ENCODE measurements at regions not wholly inside any gene's neighbourhood (a gene's known extent, or its start where the extent isn't known, plus 50 kb on each side); places are given as distances from the start of the nearest gene placed in this dataset.
"Not testable (repeated sequence)": the region's sequence is repeated elsewhere in the genome, so short reads cannot be mapped to it uniquely, and the experiment has no call there.

DNA sequence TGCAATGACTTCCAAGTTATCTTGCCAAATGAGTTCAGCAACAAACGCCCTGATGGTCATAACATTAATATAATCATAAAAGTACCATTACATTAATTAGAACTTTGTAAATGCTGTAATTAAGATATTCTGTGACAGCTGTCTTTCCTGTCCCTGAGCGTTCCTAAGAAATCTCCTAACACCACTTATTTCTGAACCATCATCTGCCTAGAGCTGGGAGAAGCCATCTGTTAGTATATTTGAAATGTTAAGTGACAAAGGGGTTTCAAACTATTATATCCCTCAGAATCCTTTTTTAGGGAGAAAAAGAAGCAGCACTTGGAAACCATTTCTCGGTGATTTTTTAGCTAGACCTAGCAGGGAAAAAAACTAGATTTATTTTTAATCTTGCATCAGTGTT is 657.5 kb downstream of the FAM181B start:
- no peak for DNase-seq (ENCODE audit: low read depth in 2 of 2, low spot score in 1 of 2)

DNA sequence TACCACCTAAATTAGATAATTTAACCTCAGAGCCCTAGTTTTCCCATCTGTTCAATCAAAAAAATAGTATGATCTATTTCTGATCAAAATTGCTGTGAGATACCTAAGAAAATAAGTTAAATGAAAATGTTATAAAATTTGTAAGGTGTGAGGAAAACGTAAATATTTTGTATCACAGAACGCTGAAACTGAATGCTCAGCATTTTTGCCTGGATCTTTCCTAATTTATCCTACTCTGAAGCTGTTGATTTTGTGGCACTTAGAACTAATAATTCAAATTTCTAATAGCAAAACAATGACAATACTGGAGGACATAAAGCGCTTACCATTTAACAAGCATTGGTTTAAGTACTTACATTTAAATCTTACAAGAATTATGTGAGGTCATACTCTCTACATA is 674.2 kb downstream of the FAM181B start:
- DNase-seq (ENCODE audit: low read depth in 2 of 2, low spot score in 1 of 2) = no peak

DNA sequence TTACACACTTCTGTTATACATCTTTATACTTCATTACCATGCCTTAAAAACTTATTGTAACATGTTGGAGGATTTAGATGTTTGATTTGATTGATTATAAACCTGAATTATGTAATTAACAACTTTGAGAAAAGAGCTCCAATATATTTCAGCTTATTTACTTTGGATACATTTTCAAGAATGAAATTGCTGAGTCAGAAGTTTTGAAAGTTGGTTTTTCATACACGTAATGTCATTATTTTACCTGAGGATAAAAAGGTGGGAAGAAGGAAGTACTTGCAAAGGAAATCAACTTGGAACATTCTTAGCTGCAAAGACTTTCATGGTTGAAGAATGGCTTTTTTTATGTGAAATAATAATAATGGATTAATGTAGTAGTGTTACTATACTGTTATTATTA is 677.2 kb downstream of the FAM181B start:
- DNase-seq (ENCODE audit: low read depth in 2 of 2, low spot score in 1 of 2) = no peak

DNA sequence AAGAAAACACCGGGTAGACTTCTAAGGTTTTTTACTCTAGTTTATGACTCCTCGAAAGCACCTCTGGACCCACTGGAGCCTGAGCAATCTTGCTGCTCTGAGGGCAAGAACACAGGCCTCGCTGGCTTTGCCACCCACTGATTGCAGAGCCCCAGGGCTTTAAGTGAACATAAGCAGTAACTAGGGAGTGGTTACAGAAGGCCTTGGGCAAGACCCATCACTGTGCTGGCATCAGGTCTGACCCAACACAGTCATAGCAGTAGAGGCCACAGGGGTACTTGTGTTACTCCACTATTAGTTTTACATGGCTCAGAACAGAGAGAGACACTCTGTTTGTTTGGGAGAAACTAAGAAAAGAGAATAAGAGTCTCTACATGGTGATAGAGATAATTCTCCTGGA is 684.5 kb downstream of the FAM181B start:
- DNase-seq (ENCODE audit: low read depth in 2 of 2, low spot score in 1 of 2) = no peak

DNA sequence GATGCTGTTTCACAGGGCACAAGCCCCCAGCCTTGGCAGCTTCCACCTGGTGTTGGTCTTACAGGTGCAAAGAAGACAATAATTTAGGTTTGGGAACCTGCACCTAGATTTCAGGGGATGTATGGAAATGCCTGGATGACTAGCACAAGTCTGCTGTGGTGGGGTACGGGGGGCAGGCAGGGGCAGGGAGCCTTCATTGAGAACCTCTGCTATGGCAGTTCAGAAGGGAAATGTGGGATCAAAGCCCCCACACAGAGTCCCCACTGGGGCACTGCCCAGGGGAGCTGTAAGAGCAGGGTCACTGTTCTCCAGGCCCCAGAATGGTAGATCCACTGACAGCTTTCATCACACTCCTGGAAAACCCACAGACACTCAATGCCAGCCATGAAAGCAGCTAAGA is 686.5 kb downstream of the FAM181B start:
- no peak for DNase-seq (ENCODE audit: low read depth in 2 of 2, low spot score in 1 of 2)

DNA sequence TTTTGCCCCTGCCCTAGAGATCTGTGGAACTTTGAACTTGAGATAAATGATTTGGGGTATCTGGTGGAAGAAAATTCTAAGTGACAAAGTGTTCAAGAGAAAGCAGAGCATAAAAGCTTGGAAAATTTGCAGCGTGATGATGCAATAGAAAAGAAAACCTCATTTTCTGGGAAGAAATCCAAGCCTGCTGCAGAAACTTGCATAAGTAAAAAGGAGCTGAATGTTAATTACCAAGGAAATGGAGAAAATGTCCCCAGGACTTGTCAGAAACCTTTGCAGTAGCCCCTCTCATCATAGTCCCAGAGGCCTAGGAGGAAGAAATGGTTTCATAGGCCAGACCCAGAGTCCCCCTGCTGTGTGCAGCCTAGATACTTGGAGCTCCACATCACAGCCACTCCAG is 686.9 kb downstream of the FAM181B start:
- DNase-seq (ENCODE audit: low read depth in 2 of 2, low spot score in 1 of 2) = no peak

DNA sequence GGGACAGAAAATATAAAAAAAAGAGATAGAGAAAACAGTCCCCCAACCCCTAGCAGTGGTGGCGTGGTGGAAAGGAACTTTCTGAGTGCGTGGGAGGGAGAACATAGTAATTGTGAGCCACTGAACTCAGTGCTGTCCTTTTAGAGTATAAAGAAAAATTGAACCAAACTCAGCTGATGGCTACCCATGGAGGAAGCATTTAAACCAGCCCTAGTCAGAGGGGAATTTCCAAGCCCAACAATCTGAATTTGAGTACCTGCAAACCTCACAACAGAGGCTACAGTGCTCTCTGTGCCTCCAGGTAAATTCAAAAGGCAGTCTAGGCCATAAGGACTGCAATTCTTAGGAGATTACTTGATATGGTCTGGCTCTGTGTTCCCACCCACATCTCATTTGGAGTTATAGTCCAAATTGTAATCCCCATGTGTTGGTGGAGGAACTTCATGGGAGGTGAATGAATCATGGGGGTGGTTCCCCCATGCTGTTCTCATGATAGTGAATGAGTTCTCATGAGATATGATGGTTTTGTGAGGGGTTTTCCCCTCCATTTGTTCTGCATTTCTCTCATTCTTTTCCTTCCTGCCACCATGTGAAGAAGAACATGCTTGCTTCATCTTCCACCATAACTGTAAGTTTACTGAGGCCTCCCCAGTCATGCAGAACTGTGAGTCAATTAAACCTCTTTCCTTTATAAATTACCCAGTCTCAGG is 687.8 kb downstream of the FAM181B start:
- DNase-seq (ENCODE audit: low read depth in 2 of 2, low spot score in 1 of 2) = no peak

DNA sequence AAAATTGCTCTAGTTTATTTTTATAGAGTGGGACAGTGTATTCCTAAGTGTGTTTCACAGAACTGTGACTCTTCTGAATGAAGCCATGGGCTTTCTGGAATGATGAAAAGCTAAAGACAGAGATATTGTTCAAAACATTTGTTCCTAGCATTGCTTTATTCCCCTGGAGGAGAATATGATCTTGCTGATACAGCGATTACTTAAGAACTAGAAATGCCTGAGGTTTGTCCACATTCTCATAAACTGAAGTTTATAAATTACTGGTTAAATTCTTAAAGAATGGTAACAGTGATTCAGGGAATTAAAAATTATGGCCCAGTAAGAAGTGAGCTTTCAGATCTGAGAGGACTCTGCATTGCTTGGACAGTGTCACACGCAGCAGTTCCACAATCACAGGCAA is 690.3 kb downstream of the FAM181B start:
- no peak for DNase-seq (ENCODE audit: low read depth in 2 of 2, low spot score in 1 of 2)

DNA sequence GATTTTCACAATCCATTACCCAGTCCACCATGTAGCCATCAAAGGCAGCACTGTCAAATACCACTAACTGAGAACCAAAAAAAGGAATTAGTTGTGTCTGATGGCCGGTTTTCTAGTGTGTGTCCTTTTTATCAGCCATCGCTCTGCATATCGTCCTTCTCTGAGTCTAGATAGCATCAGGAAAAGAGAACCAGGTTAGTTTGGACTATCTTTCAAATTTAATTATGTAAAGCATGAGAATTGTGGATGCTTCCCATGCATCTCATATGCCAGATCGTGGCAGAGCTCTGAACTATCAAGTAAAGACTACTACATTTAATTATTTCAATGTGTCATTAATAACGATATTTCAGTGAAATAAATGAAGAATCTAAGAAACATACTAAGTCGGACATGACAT is 691.9 kb downstream of the FAM181B start:
- DNase-seq (ENCODE audit: low read depth in 2 of 2, low spot score in 1 of 2) = no peak

DNA sequence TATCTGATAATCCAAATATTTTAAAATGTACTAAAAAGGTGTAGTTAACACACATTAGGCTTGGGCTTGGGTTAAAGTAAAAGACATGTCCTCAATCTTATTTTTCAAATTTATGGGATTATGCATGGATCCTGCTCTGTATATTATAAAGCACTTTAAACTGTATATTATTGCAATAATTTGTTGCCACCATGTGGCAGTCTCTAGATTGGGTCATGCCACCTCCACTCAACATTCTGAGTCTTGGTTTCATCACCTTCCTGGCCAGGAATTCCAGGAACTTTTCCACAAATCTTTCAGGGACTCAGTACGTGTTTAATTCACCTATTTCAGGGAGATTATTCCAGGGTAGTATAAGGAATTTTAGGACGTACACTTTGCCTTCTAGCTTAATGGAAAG is 695.5 kb downstream of the FAM181B start:
- no peak for DNase-seq (ENCODE audit: low read depth in 2 of 2, low spot score in 1 of 2)

DNA sequence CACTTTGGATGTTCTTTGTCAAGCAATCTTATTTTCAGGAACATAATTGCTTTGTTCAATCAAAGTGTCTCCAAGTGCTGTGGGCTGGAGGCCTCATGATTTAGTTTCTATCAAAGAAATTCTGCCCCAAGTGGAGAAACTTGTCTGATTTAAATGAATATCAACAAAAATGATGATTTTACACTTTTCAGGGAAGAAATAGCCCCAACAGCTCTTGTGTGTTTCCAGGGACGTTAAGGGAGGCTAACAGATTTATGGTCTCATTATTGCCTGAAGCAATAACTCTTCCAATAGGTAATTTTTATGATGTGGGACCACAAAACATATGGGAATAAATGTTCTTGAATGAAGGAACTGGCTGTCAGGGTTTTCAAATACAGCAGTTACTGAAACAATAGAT is 699.1 kb downstream of the FAM181B start:
- no peak for DNase-seq (ENCODE audit: low read depth in 2 of 2, low spot score in 1 of 2)

DNA sequence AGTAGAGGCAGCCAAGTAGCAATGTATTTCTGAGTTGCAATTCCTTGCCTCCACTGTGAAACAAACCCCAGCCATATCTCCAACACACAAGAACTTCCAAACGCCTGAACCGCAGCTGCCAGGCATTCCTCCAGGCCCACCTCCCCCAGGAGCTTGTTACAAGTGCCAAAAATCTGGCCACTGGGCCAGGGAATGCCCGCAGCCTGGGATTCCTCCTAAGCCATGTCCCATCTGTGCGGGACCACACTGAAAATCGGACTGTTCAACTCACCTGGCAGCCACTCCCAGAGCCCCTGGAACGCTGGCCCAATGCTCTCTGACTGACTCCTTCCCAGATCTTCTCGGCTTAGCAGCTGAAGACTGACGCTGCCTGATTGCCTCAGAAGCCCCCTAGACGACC is 706.3 kb downstream of the FAM181B start:
- DNase-seq (ENCODE audit: low read depth in 2 of 2, low spot score in 1 of 2) = not testable (repeated sequence)

DNA sequence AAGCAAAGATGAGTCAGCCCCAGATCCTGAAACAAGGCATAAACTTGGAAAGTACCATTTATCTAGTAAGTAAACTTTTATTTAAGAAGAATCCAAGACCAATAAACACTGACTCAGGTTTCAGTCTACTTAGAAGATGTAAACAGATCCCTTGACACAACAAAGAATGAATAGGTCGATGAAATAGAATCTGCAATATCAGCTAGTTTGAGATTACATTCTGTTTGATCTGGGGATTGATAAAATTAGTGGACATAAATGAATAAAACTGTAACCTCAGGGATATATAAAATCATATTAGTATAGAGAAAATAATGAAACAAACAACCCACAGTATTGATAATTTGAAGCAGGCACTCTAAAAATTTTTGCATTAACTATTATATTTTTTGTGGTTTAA is 708.9 kb downstream of the FAM181B start:
- DNase-seq (ENCODE audit: low read depth in 2 of 2, low spot score in 1 of 2) = no peak

DNA sequence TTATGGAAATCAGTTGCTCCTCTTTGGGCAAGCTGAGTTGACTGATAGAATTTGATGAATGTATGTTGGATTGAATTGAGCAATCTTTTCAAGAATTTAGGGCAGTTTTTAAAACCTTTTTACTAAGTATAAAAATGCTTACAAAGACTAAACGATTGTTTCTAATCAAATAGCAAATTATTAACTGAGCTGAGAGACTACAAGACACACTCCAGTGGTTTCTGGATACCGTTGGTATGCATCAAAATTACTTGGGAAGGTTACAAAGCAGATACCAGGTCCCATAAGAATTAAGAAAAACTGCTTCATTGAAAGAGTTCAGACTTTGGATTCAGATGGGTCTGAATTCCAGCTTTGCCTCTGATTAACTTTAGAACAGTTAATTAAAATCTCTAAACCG is 721.4 kb downstream of the FAM181B start:
- no peak for DNase-seq (ENCODE audit: low read depth in 2 of 2, low spot score in 1 of 2)

DNA sequence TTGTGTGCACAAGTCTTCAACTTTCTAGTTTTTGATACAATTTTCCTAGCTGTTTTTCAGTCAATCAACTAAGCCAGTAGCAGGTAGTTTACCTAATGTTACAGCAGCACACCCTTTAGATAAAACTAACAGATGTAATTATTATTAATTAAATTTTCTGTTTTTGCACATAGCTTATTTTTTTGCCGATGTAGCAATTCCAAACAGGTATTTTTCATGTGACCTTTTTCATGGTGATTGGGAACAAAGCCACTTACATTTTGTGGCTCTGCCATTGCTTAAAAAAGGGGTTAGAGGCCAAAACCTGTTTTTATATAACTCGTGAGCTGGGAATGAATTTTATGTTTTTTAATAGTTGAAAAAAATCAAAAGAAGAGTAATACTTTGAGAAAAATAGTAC is 724.5 kb downstream of the FAM181B start:
- DNase-seq (ENCODE audit: low read depth in 2 of 2, low spot score in 1 of 2) = no peak

DNA sequence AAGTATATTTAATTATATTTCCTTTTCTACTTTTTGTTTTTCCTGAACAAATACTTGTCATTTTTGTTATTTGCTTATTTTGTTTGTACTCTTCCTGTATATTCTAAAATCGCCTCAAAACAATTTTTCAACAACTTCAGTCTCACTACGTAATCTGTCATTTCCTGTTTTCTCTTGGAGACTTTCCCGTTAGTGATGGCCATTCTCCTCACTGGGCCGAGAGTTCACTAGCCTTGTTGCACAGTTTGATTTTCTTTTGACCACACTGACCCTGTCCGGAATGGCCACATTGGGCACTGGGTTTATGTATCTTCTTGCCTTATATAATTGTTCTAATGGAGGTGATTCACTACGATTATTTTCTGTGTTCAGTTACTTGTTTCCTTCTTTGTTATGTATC is 726.1 kb downstream of the FAM181B start:
- DNase-seq (ENCODE audit: low read depth in 2 of 2, low spot score in 1 of 2) = no peak

DNA sequence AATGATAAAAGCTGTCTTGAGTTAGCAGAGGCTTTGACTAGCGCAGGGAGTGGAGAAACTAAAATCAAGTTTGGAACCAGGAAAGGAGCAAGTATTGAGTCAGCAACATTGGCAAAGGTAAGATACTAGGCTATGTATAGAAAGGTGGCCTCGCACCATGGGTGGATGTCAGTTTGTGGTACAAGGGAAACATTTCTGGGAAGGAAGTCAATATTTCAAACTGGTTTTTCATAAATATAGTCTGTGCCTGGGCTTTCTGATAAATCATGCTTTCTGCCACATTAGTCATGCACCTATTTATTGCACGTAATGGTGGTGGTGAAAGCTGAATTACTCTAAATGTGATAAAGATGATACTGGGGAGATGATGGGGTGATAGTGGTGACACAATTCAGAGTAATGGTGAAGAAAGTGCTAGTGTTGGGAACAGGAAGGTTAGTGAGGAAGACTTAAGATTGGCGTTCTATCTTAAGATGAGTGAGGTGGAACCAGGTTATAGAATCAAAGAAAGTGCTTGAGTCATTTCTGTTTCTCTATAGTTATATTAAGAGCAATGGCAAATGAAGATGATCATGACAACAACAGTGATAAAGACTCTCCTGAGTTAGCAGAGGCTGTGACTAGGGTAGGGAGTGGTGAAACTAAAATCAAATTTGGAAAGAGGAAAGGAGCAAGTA is 729.0 kb downstream of the FAM181B start:
- no peak for DNase-seq (ENCODE audit: low read depth in 2 of 2, low spot score in 1 of 2)

DNA sequence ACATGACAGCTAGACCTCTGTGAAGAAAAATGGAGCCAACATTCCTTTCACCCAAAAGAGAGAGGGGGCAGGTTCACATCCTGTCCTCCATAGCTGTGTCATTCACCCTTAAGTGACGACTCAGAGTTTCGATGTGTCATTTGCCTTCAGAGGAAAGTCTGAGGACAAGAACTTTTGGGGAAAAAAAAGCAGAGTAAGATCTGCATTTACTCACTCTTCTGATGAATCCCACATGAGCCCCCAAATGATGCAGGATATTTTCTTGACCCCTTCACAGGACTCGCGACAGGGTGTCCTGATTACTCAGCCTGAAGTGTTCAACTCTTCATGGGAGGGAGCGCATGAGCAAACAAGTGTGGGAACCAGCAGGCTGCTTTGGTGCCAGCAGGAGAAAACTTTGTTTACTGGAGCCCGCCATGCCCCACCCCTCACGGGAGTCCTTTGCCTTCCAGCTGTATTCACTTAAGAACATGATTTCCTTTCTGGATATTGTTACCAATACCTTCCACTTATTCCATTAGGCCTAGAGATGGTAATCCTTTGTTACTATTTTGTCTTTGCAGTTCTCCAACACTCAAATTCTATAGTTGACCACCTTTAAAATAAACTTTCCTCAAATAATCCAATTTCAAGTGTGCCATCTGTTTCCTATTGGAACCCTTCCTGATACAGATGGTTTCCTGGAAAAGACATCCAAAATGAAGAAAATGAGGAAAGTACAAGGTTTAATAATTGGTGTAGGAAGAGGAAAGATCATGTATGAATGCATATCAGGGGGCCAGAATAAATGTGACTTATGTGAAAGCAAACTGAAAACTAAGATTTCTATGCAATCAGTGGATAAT is 729.8 kb downstream of the FAM181B start:
- no peak for DNase-seq (ENCODE audit: low read depth in 2 of 2, low spot score in 1 of 2)

DNA sequence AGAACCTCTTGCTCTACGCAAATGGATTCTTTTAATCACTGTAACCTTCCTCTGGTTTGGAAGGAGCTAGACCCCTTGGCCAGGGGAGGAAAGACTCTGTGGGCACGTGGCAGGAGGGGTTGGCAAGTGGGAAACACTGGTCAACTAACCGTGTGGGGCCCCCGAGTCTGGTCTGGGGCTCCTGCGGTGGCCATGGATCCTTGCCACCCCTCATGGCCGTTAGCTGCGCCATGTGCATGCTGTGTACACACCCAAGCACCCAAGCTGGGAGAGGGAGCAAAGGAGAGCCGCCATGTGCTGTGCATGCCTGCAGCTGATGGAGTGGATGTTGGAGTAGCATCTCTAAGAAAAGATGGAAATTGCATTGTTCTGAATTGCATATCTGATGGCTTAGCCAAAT is 730.6 kb downstream of the FAM181B start:
- DNase-seq (ENCODE audit: low read depth in 2 of 2, low spot score in 1 of 2) = no peak

DNA sequence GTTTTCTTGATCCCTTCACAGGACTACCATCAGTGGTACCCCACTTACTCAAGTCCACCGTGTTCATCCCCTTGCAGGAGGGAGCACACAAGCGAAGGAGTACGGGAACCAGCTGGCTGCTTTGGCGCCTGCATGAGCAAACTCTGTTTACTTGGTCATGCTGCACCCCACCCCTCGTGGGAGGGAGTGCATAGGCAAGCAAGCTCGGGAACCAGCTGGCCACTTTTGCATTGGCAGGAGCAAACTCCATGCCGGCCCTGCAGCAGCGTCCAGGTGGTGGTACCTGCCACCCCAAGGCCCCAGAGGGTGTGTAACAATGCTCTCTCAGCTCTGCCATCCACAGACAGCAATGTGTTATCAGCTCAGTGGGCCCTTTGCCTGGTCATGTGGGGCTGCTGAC is 737.8 kb downstream of the FAM181B start:
- DNase-seq (ENCODE audit: low read depth in 2 of 2, low spot score in 1 of 2) = no peak

DNA sequence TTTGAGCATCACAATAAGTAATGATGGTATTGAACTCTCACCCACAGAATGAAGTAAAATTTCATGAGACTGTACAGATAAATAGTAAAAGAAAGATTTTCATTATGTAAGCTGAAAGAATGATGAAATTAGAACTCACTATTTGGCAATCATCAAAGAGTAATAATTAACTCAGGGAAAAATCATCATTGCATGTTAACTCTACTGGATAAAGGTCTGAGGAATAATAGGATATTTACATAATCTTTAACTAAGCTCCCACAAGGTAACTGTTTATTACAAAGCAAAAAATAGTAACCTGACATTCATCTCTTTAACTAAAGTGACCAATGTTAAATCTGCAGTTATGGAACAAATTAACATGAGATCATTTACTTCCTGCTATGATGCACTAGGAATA is 739.9 kb downstream of the FAM181B start:
- DNase-seq (ENCODE audit: low read depth in 2 of 2, low spot score in 1 of 2) = no peak

All from stimulated activated CD8-positive, alpha-beta memory T cell treated with anti-CD3 and anti-CD28 coated beads, Interleukin-4, amount 100 ng/mL, for 1 hour (primary cell).